ENCODE measurements at regions not wholly inside any gene's neighbourhood (a gene's known extent, or its start where the extent isn't known, plus 50 kb on each side); places are given as distances from the start of the nearest gene placed in this dataset.

GRCh38 chr7:22618528-22618927 lies 108.5 kb upstream of the IL6 start:
- no peak for TF ChIP-seq CTBP1 (IDR thresholded peaks at IDR 0.05; ENCODE audit: borderline replicate concordance)
- TF ChIP-seq PKNOX1 (IDR thresholded peaks at IDR 0.05), result no peak
- TF ChIP-seq SP1 (IDR thresholded peaks at IDR 0.05), result no peak
- TF ChIP-seq ELF4 (IDR thresholded peaks at IDR 0.05), result no peak
- TF ChIP-seq TARDBP (IDR thresholded peaks at IDR 0.05), result no peak
- no peak for TF ChIP-seq FOXA1 (IDR thresholded peaks at IDR 0.05)
- TF ChIP-seq LEF1 (IDR thresholded peaks at IDR 0.05; ENCODE audit: borderline replicate concordance), result no peak
- TF ChIP-seq SUZ12 (IDR thresholded peaks at IDR 0.05), result no peak
- TF ChIP-seq NFRKB (IDR thresholded peaks at IDR 0.05), result no peak
- TF ChIP-seq ARNT (IDR thresholded peaks at IDR 0.05), result no peak

All from HEK293T (cell line).